ENCODE measurements at regions not wholly inside any gene's neighbourhood (a gene's known extent, or its start where the extent isn't known, plus 50 kb on each side); places are given as distances from the start of the nearest gene placed in this dataset.

- no peak for TF ChIP-seq CTCF (IDR thresholded peaks at IDR 0.05; ENCODE audit: control extremely low read depth, extremely low read depth, low read depth, missing control alignments)
- ChIA-PET CTCF (no interaction called here), POLR2A (no interaction called here)
- no peak for DNase-seq (ENCODE audit: extremely low spot score)
Measured at GRCh38 chrX:26722666-26723428, 506.9 kb downstream of the MAGEB5 start.

- ChIA-PET CTCF (no interaction called here), POLR2A (no interaction called here)
- TF ChIP-seq CTCF (IDR thresholded peaks at IDR 0.05; ENCODE audit: control extremely low read depth, extremely low read depth, low read depth, missing control alignments), result no peak
- no peak for DNase-seq (ENCODE audit: extremely low spot score)
Measured at GRCh38 chrX:26672571-26672970, 456.6 kb downstream of the MAGEB5 start.

- CTCF ChIA-PET, result no interaction called here
Measured at GRCh38 chrX:26670521-26670920, 454.6 kb downstream of the MAGEB5 start.

GRCh38 chrX:26664919-26665318, 448.9 kb downstream of the MAGEB5 start:
- ChIA-PET POLR2A (no interaction called here), CTCF (no interaction called here)
- no peak for TF ChIP-seq CTCF (IDR thresholded peaks at IDR 0.05; ENCODE audit: control extremely low read depth, extremely low read depth, low read depth, missing control alignments)
- DNase-seq (ENCODE audit: extremely low spot score), result no peak

More at GRCh38 chrX:26670521-26670920, 454.6 kb downstream of the MAGEB5 start:
- no peak for TF ChIP-seq CTCF (IDR thresholded peaks at IDR 0.05; ENCODE audit: control extremely low read depth, extremely low read depth, low read depth, missing control alignments)
- POLR2A ChIA-PET, result no interaction called here
- no peak for DNase-seq (ENCODE audit: extremely low spot score)

- TF ChIP-seq CTCF (IDR thresholded peaks at IDR 0.05; ENCODE audit: control extremely low read depth, extremely low read depth, low read depth, missing control alignments), result no peak
- ChIA-PET CTCF (interaction anchor here (0.9 kb wide), 1 partner anchor 9 kb away, joined by 3 read pairs; no protein-coding TSS in a partner anchor), POLR2A (no interaction called here)
- no peak for DNase-seq (ENCODE audit: extremely low spot score)
Measured at GRCh38 chrX:26653050-26653449, 437.1 kb downstream of the MAGEB5 start.

- no peak for DNase-seq (ENCODE audit: extremely low spot score)
- CTCF ChIA-PET, result interaction anchor here (1.0 to 1.8 kb wide), 5 partner anchors 9 to 209 kb away, joined by 3 to 6 read pairs (median 3); no protein-coding TSS in a partner anchor
- peak; percentile 19 for TF ChIP-seq CTCF (IDR thresholded peaks at IDR 0.05; ENCODE audit: control extremely low read depth, extremely low read depth, low read depth, missing control alignments)
- POLR2A ChIA-PET, result no interaction called here
Measured at GRCh38 chrX:26651755-26652154, 435.8 kb downstream of the MAGEB5 start.

All from GM10248 (cell line).